ENCODE measurements at regions not wholly inside any gene's neighbourhood (a gene's known extent, or its start where the extent isn't known, plus 50 kb on each side); places are given as distances from the start of the nearest gene placed in this dataset.

- TF ChIP-seq, protein P1, sequence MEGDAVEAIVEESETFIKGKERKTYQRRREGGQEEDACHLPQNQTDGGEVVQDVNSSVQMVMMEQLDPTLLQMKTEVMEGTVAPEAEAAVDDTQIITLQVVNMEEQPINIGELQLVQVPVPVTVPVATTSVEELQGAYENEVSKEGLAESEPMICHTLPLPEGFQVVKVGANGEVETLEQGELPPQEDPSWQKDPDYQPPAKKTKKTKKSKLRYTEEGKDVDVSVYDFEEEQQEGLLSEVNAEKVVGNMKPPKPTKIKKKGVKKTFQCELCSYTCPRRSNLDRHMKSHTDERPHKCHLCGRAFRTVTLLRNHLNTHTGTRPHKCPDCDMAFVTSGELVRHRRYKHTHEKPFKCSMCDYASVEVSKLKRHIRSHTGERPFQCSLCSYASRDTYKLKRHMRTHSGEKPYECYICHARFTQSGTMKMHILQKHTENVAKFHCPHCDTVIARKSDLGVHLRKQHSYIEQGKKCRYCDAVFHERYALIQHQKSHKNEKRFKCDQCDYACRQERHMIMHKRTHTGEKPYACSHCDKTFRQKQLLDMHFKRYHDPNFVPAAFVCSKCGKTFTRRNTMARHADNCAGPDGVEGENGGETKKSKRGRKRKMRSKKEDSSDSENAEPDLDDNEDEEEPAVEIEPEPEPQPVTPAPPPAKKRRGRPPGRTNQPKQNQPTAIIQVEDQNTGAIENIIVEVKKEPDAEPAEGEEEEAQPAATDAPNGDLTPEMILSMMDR (IDR thresholded peaks at IDR 0.05) = no peak
- no peak for TF ChIP-seq POLR2A (IDR thresholded peaks at IDR 0.05)
These were observed 1507.2 kb upstream of the ZEB2 start for GRCh38 chr2:146027156-146027555.

Measured in uterus (tissue), 2 donors.